Neuronal stem cell (in vitro differentiated cells): ENCODE measurements at regions not wholly inside any gene's neighbourhood (a gene's known extent, or its start where the extent isn't known, plus 50 kb on each side); places are given as distances from the start of the nearest gene placed in this dataset.

Experiments
- DNase-seq: peaks from one replicate; pipeline ENCODE4 v3.0.0-alpha.2; 2013; ENCODE audit warnings: low spot score
- H2AFZ ChIP-seq: one replicate; pipeline ENCODE4 v1.6.1; 2013; ENCODE audit warnings: mild to moderate bottlenecking, low read length, inconsistent platforms
- H2AK5ac ChIP-seq: 2 replicates; pipeline ENCODE4 v1.6.1; 2013; ENCODE audit warnings: low read depth, mild to moderate bottlenecking, inconsistent platforms, low read length, moderate library complexity, mixed read lengths
- H2BK120ac ChIP-seq: 2 replicates; pipeline ENCODE4 v1.6.1; 2013; ENCODE audit warnings: low read depth, mild to moderate bottlenecking, inconsistent platforms, low read length, moderate library complexity, mixed read lengths
- H2BK12ac ChIP-seq: one replicate; pipeline ENCODE4 v1.6.1; 2013; ENCODE audit warnings: low read length, inconsistent platforms
- H2BK15ac ChIP-seq: 2 replicates; pipeline ENCODE4 v1.6.1; 2013; ENCODE audit warnings: mild to moderate bottlenecking, low read length, inconsistent platforms, mixed read lengths
- H2BK5ac ChIP-seq: one replicate; pipeline ENCODE4 v1.6.1; 2013; ENCODE audit warnings: inconsistent platforms, mild to moderate bottlenecking, low read length, moderate library complexity
- H3K14ac ChIP-seq: one replicate; pipeline ENCODE4 v1.6.1; 2013; ENCODE audit warnings: low read length, inconsistent platforms
- H3K18ac ChIP-seq: 2 replicates; pipeline ENCODE4 v1.6.1; 2013; ENCODE audit warnings: low read length, inconsistent platforms
- H3K23ac ChIP-seq: 2 replicates; pipeline ENCODE4 v1.6.1; 2013; ENCODE audit warnings: low read depth, mild to moderate bottlenecking, mixed read lengths, low read length, inconsistent platforms; ENCODE audit not compliant: poor library complexity
- H3K27ac ChIP-seq: replicated peaks from 3 replicates; pipeline ENCODE4 v1.5.1; 2013; ENCODE audit warnings: low read length, inconsistent platforms
- H3K27me3 ChIP-seq, 3 experiments: 2 replicates each; pipeline ENCODE4 v1.6.1; 2013; ENCODE audit warnings: low read length in 3 of 3, mild to moderate bottlenecking in 2 of 3, inconsistent platforms in 1 of 3, low read depth in 1 of 3, mixed read lengths in 1 of 3, moderate library complexity in 1 of 3; ENCODE audit not compliant: control insufficient read depth in 3 of 3, insufficient read depth in 3 of 3
- H3K36me3 ChIP-seq, 2 donors: replicated peaks in 1 of 2; 2 replicates each; pipeline ENCODE4 v1.6.1; 2013; ENCODE audit warnings: low read length in 2 of 2; ENCODE audit not compliant: control insufficient read depth in 2 of 2, insufficient read depth in 2 of 2
- H3K4ac ChIP-seq: 2 replicates; pipeline ENCODE4 v1.6.1; 2013; ENCODE audit warnings: inconsistent platforms, mild to moderate bottlenecking, low read length, moderate library complexity
- H3K4me1 ChIP-seq, 2 donors: 1 replicate in 1 of 2; 2 replicates in 1 of 2; pipeline ENCODE4 v1.6.1; 2013; ENCODE audit warnings: low read length in 2 of 2, low read depth in 1 of 2; ENCODE audit not compliant: control insufficient read depth in 2 of 2, insufficient read depth in 1 of 2
- H3K4me2 ChIP-seq: one replicate; pipeline ENCODE4 v1.6.1; 2013; ENCODE audit warnings: mild to moderate bottlenecking, low read length, inconsistent platforms; ENCODE audit not compliant: insufficient read depth, poor library complexity, severe bottlenecking
- H3K4me3 ChIP-seq, 2 donors: 2 replicates each; pipeline ENCODE4 v1.5.1; 2013; ENCODE audit warnings: low read length in 2 of 2, mild to moderate bottlenecking in 2 of 2, inconsistent platforms in 1 of 2, moderate library complexity in 1 of 2
- H3K79me1 ChIP-seq: one replicate; pipeline ENCODE4 v1.6.1; 2013; ENCODE audit warnings: low read depth, mild to moderate bottlenecking, inconsistent platforms, low read length, moderate library complexity
- H3K9ac ChIP-seq: one replicate; pipeline ENCODE4 v1.6.1; 2013; ENCODE audit warnings: mild to moderate bottlenecking, low read depth, low read length, inconsistent platforms; ENCODE audit not compliant: poor library complexity
- H3K9me3 ChIP-seq, 2 donors: replicated peaks in 1 of 2; 2 replicates each; pipeline versions ENCODE3 to v1.6.1; 2013; ENCODE audit warnings: low read length in 2 of 2, mild to moderate bottlenecking in 2 of 2, inconsistent platforms in 1 of 2, low read depth in 1 of 2, mixed read lengths in 1 of 2, moderate library complexity in 1 of 2; ENCODE audit not compliant: control insufficient read depth in 2 of 2, insufficient read depth in 1 of 2
- H4K8ac ChIP-seq: one replicate; pipeline ENCODE4 v1.6.1; 2013; ENCODE audit warnings: low read depth, mild to moderate bottlenecking, inconsistent platforms, low read length, moderate library complexity
- H4K91ac ChIP-seq: one replicate; pipeline ENCODE4 v1.6.1; 2013; ENCODE audit warnings: low read length, low read depth, mild to moderate bottlenecking, inconsistent platforms; ENCODE audit not compliant: poor library complexity
- WGBS, 2 donors: extraction: QIAGEN DNeasy Blood & Tissue Kit; methylation state at CpG; one replicate each; pipeline ENCODE4 v1.1.7; 2013; ENCODE audit warnings: missing lambda C conversion rate in 2 of 2, mixed read lengths in 1 of 2; ENCODE audit not compliant: insufficient read length in 2 of 2, insufficient replicate concordance in 1 of 2; ENCODE audit errors: extremely low coverage in 2 of 2; 5-methylcytosine and 5-hydroxymethylcytosine counted together

DNA sequence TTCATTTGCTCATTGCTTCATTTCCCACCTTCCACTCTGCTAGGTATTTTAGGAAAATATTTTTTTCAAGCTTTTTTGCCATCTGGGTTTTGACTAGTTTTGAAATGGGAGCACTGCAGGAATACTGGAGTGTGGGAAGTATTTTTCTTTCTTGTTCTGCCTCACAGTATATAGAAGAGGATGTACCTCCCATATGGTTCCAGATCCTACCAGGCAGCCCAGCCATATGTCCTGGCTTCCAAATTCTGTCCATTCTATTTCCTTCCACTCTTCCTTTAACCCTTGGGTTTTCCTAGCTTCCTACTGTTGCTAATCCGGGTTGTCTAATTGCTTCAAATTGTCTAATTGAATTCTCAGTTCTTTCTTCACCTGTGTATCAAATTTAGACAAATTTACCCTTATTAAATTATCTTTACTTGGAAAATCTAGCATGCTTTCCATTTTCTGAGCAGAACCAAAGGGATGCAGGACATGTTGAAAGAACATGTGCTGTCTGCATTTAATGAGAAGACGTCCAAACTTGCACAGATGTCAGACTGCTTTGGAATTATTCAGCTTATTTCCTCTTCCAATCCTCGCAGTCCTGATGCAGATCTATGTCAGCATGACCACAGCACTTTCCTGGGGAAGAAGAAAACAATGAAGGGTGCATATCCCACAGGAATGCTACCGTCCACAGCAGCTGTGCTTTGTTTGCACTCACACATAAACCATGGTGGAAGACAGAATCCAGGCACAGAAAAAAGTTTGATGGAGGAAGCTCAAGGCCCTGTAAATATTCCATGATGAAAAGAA, 1273.9 kb upstream of the MAP3K7 start:
- Histone ChIP-seq H2BK5ac (no peak overlapping the region), H3K27ac (no peak overlapping the region), H2AK5ac (no peak overlapping the region), H4K8ac (no peak overlapping the region), H2BK120ac (no peak overlapping the region), H3K14ac (no peak overlapping the region), H3K9ac (no peak overlapping the region), H2AFZ (peak overlapping the region; percentile 5), H2BK12ac (no peak overlapping the region), H3K4ac (no peak overlapping the region), H3K79me1 (no peaks in the 10 kb centered on the region), H3K9me3 (no peaks in the 10 kb centered on the region), H3K18ac (no peak overlapping the region), H3K23ac (no peak overlapping the region), H2BK15ac (no peak overlapping the region), H3K4me1 (peaks cover 0 to 3% of the 10 kb centered on the region in 2 donors), H3K4me3 (no peak overlapping the region), H3K4me2 (no peak overlapping the region), H3K36me3 (no peaks in the 10 kb centered on the region), H3K27me3 (no peaks in the 10 kb centered on the region), H4K91ac (no peak overlapping the region)
- WGBS, 2 donors, result no CpG with 5 or more reads among the region's 4 CpGs
- no peak for DNase-seq

DNA sequence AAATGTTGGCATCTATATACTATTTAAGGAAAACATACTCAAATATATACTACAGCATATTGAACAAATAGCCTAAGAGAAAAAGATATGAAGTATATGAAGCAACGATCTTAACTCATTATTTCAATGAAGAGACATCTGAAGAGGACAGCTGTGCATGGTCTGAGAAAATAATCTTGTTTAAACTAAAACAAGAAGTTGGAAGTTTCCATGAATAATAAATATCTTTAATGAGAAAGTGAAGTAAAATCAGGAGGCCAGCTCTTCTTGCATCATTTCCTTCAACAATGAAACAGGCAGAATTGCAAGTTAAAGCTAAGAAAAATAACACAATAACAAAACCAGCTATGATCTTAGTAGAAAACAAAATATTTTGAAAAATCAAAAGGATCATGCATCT, 1265.4 kb upstream of the MAP3K7 start:
- no peak overlapping the region for H2BK120ac ChIP-seq
- no peak overlapping the region for H3K4me2 ChIP-seq
- no peak overlapping the region for H2BK5ac ChIP-seq
- H2AFZ ChIP-seq, result no peak overlapping the region
- no peaks in the 10 kb centered on the region for H3K27me3 ChIP-seq
- no peaks in the 10 kb centered on the region for H3K9me3 ChIP-seq
- no peak overlapping the region for H4K8ac ChIP-seq
- H3K14ac ChIP-seq, result no peak overlapping the region
- no peak overlapping the region for H3K4me3 ChIP-seq
- no peaks in the 10 kb centered on the region for H3K79me1 ChIP-seq
- no peak overlapping the region for H2BK12ac ChIP-seq
- no peak overlapping the region for H3K27ac ChIP-seq
- no peak overlapping the region for H2AK5ac ChIP-seq
- H3K4me1 ChIP-seq, result no peaks in the 10 kb centered on the region
- no peak overlapping the region for H3K9ac ChIP-seq
- no peak for DNase-seq
- no peak overlapping the region for H3K23ac ChIP-seq
- no peaks in the 10 kb centered on the region for H3K36me3 ChIP-seq
- no peak overlapping the region for H4K91ac ChIP-seq
- H2BK15ac ChIP-seq, result no peak overlapping the region
- H3K4ac ChIP-seq, result no peak overlapping the region
- H3K18ac ChIP-seq, result no peak overlapping the region
- no CpG with 5 or more reads among the region's 1 CpG for WGBS, 2 donors

- Histone ChIP-seq H3K9me3 (no peaks in the 10 kb centered on the region), H3K9ac (no peak overlapping the region), H2BK120ac (no peak overlapping the region), H4K8ac (no peak overlapping the region), H2BK15ac (no peak overlapping the region), H2BK12ac (no peak overlapping the region), H3K23ac (no peak overlapping the region), H3K4me2 (no peak overlapping the region), H3K27me3 (no peaks in the 10 kb centered on the region), H3K4me1 (no peaks in the 10 kb centered on the region), H2AFZ (no peak overlapping the region), H4K91ac (no peak overlapping the region), H3K79me1 (no peaks in the 10 kb centered on the region), H2BK5ac (no peak overlapping the region), H3K4ac (no peak overlapping the region), H3K36me3 (no peaks in the 10 kb centered on the region), H3K14ac (no peak overlapping the region), H3K27ac (no peak overlapping the region), H3K18ac (no peak overlapping the region), H2AK5ac (no peak overlapping the region), H3K4me3 (no peak overlapping the region)
- WGBS, 2 donors, result no CpG with 5 or more reads among the region's 2 CpGs
- no peak for DNase-seq
Measured at GRCh38 chr6:91834813-91835212, 1247.9 kb upstream of the MAP3K7 start.

DNA sequence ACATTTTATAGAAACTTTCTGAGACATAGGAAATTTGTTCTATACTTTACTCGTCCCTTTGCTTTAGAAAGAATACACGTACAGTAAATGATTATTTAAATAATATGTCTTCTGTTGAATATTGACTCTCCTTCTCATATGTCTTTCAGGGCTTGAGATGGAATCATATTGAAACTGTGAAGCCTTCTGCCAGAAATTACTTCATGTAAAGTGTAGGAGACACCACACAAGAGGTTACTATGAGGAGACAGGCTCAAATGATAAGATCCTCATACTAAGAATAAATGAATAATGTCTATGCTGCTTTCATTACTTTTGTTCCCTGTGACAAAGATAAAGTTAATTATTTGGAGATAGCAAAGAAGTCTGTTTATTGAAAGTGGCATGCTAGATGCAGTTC, 1240.3 kb upstream of the MAP3K7 start:
- H3K9ac ChIP-seq, result no peak overlapping the region
- H3K18ac ChIP-seq, result no peak overlapping the region
- H2BK5ac ChIP-seq, result no peak overlapping the region
- WGBS, 2 donors, result no CpG with 5 or more reads among the region's 2 CpGs
- no peak overlapping the region for H3K14ac ChIP-seq
- no peak overlapping the region for H3K23ac ChIP-seq
- no peak overlapping the region for H2BK12ac ChIP-seq
- no peak overlapping the region for H2AK5ac ChIP-seq
- H3K27me3 ChIP-seq, result no peaks in the 10 kb centered on the region
- DNase-seq, result no peak
- H3K4me3 ChIP-seq, result no peak overlapping the region
- H3K9me3 ChIP-seq, result no peaks in the 10 kb centered on the region
- no peaks in the 10 kb centered on the region for H3K4me1 ChIP-seq
- H3K4me2 ChIP-seq, result no peak overlapping the region
- no peak overlapping the region for H2AFZ ChIP-seq
- no peak overlapping the region for H3K4ac ChIP-seq
- H3K79me1 ChIP-seq, result no peaks in the 10 kb centered on the region
- H2BK120ac ChIP-seq, result no peak overlapping the region
- H2BK15ac ChIP-seq, result no peak overlapping the region
- H4K91ac ChIP-seq, result no peak overlapping the region
- no peak overlapping the region for H3K27ac ChIP-seq
- H3K36me3 ChIP-seq, result no peaks in the 10 kb centered on the region
- H4K8ac ChIP-seq, result no peak overlapping the region
